ENCODE measurements at regions not wholly inside any gene's neighbourhood (a gene's known extent, or its start where the extent isn't known, plus 50 kb on each side); places are given as distances from the start of the nearest gene placed in this dataset.

DNA sequence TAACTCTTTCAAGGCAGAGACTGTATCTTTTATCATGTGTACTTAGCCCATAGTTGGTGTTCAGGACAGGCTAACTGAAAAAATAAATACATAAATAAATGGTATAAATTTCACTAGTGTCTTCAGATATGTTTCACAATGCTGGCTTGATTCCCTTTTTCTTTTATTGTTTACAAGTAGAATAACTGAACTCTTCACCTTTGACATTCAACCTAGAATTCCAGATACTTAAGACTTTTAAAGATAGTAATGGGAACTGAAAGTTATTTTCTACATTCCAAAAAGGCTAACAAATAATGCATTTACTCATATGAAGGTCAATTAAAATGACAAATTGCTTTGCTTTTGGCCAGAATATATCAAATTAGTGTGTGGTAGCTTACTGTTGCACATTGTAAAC, 411.3 kb upstream of the TENM4 start:
- TF ChIP-seq CTCF (IDR thresholded peaks at IDR 0.05 in 4 of 5, conservative IDR thresholded peaks at IDR 0.05 in 1 of 5): no peak
- no peak for TF ChIP-seq POLR2A (IDR thresholded peaks at IDR 0.05)

Measured in gastrocnemius medialis (tissue), 4 donors.